HCT116 (cell line): ENCODE measurements at regions not wholly inside any gene's neighbourhood (a gene's known extent, or its start where the extent isn't known, plus 50 kb on each side); places are given as distances from the start of the nearest gene placed in this dataset.

Experiments
- ATAC-seq: fragments of 200-7000 bp; cut with Tn5 transposase; 2 replicates; pipeline ENCODE4 v1.9.1; 2020; ENCODE audit warnings: mild to moderate bottlenecking, moderate library complexity
- BruUV-seq: library from RNA; stranded (reverse); fragments of 400-500 nt; replicated peaks from 2 replicates; lab custom pipeline; 2021; lab: Mats Ljungman, UMichigan
- CTCF ChIA-PET: fragments of 300-600 bp; sonication (Branson Sonifier 250); formaldehyde crosslinking; loops from one replicate; lab custom pipeline; 2021; ENCODE audit warnings: antibody characterized with exemption; lab: Charles Lee
- POLR2A ChIA-PET: fragments of 300-600, 350-600 bp; sonication (Branson Sonifier 250); formaldehyde crosslinking; loops from one replicate; lab custom pipeline; 2021; ENCODE audit warnings: antibody characterized with exemption; lab: Charles Lee
- RAD21 ChIA-PET, 2 experiments: fragments of 300-600 bp; sonication (Branson Sonifier 250); formaldehyde crosslinking; loops; one replicate each; lab custom pipeline; 2023; ENCODE audit warnings: low total read pairs in 2 of 2; ENCODE audit not compliant: uncharacterized antibody in 2 of 2, unreplicated experiment in 2 of 2, low non-redundant PET in 1 of 2; lab: Charles Lee
- DNase-seq: peaks from one replicate; pipeline ENCODE4 v3.0.0-alpha.2; 2010; ENCODE audit warnings: low read depth, low spot score
- H2AFZ ChIP-seq: fragments of 200-600 bp; shearing (Covaris generic), sonication (generic); 2 replicates; pipeline ENCODE4 v1.6.1; 2017; ENCODE audit warnings: low read depth, mixed run types, mixed read lengths, antibody characterized with exemption, low read length; ENCODE audit not compliant: poor library complexity, severe bottlenecking
- H3K27ac ChIP-seq: 2 replicates; pipeline ENCODE4 v1.5.1; 2012; ENCODE audit warnings: low read depth, low read length
- H3K27me3 ChIP-seq: fragments of 200-600 bp; sonication (generic); 2 replicates; pipeline ENCODE4 v1.6.1; 2016; ENCODE audit warnings: mixed run types, low read length, mixed read lengths; ENCODE audit not compliant: insufficient read depth
- H3K36me3 ChIP-seq, 2 experiments: fragments of 200-500 bp in 1 of 2; fragments of 200-600 bp in 1 of 2; sonication (Bioruptor generic) in 1 of 2; sonication (generic) in 1 of 2; 2 replicates each; pipeline versions ENCODE4 v1.5.1 to v1.6.1; 2014 to 2016; ENCODE audit warnings: low read length in 2 of 2, inconsistent platforms in 1 of 2, mixed read lengths in 1 of 2, mixed run types in 1 of 2; ENCODE audit not compliant: insufficient read depth in 2 of 2, control insufficient read depth in 1 of 2
- H3K4me1 ChIP-seq, 2 experiments: fragments of 200-600 bp in 1 of 2; sonication (generic) in 1 of 2; 2 replicates each; pipeline versions ENCODE4 v1.5.1 to v1.6.1; 2012 to 2017; ENCODE audit warnings: low read length in 2 of 2, inconsistent platforms in 1 of 2, mild to moderate bottlenecking in 1 of 2, mixed read lengths in 1 of 2, mixed run types in 1 of 2, moderate library complexity in 1 of 2; ENCODE audit not compliant: insufficient read depth in 2 of 2, control insufficient read depth in 1 of 2
- H3K4me2 ChIP-seq: fragments of 200-600 bp; sonication (generic); 2 replicates; pipeline ENCODE4 v1.6.1; 2017; ENCODE audit warnings: mixed run types, low read length, mixed read lengths
- H3K4me3 ChIP-seq, 2 experiments: fragments of 200-600 bp in 1 of 2; sonication (generic) in 1 of 2; replicated peaks in 1 of 2; 2 replicates each; pipeline ENCODE4 v1.5.1; 2011 to 2016; ENCODE audit warnings: low read length in 2 of 2, control low read depth in 1 of 2, low read depth in 1 of 2, mild to moderate bottlenecking in 1 of 2, mixed read lengths in 1 of 2, mixed run types in 1 of 2
- H3K79me2 ChIP-seq: fragments of 200-600 bp; sonication (generic); 2 replicates; pipeline ENCODE4 v1.6.1; 2017; ENCODE audit warnings: mild to moderate bottlenecking, mixed run types, low read length, moderate library complexity, mixed read lengths; ENCODE audit not compliant: insufficient read depth
- H3K9ac ChIP-seq: fragments of 200-600 bp; sonication (generic); 2 replicates; pipeline ENCODE4 v1.6.1; 2016; ENCODE audit warnings: low read length, mixed read lengths
- H3K9me2 ChIP-seq: fragments of 200-600 bp; sonication (generic), shearing (Covaris generic); 2 replicates; pipeline ENCODE4 v1.6.1; 2017; ENCODE audit warnings: mixed run types, mild to moderate bottlenecking, moderate library complexity; ENCODE audit not compliant: insufficient read depth
- H3K9me3 ChIP-seq, 2 experiments: fragments of 200-500 bp in 1 of 2; fragments of 200-600 bp in 1 of 2; sonication (Bioruptor generic) in 1 of 2; sonication (generic) in 1 of 2; 2 replicates each; pipeline ENCODE4 v1.6.1; 2014 to 2017; ENCODE audit warnings: low read length in 2 of 2, mixed read lengths in 2 of 2, inconsistent platforms in 1 of 2, low read depth in 1 of 2, mild to moderate bottlenecking in 1 of 2, mixed run types in 1 of 2, moderate library complexity in 1 of 2; ENCODE audit not compliant: control insufficient read depth in 1 of 2, insufficient read depth in 1 of 2
- H4K20me1 ChIP-seq: fragments of 200-600 bp; sonication (generic), shearing (Covaris generic); 2 replicates; pipeline ENCODE4 v1.6.1; 2017; ENCODE audit warnings: mixed run types, mild to moderate bottlenecking, moderate library complexity; ENCODE audit not compliant: insufficient read depth
- CEBPB ChIP-seq: IDR thresholded peaks from 2 replicates; pipeline ENCODE4 v1.6.1; 2012; ENCODE audit warnings: low read depth
- ELF1 ChIP-seq: IDR thresholded peaks from 2 replicates; pipeline ENCODE4 v1.6.1; 2012; ENCODE audit warnings: low read depth, borderline replicate concordance
- EZH2 ChIP-seq: fragments of 200-600 bp; sonication (generic); IDR thresholded peaks from 2 replicates; pipeline ENCODE4 v1.6.1; 2017; ENCODE audit warnings: antibody characterized with exemption, mixed run types
- EZH2phosphoT487 ChIP-seq: fragments of 200-600 bp; IDR thresholded peaks from 2 replicates; pipeline ENCODE4 v1.6.1; 2018; ENCODE audit warnings: antibody characterized with exemption, borderline replicate concordance
- POLR2A ChIP-seq: IDR thresholded peaks from 2 replicates; pipeline ENCODE4 v1.7.0; 2011; ENCODE audit warnings: borderline replicate concordance; ENCODE audit not compliant: insufficient read depth, insufficient read length; ENCODE audit errors: extremely low read depth
- RAD21 ChIP-seq: IDR thresholded peaks from 2 replicates; pipeline ENCODE4 v1.6.1; 2012; ENCODE audit warnings: low read depth, mild to moderate bottlenecking
- SIN3A ChIP-seq: IDR thresholded peaks from 2 replicates; pipeline ENCODE4 v1.6.1; 2012; ENCODE audit warnings: low read depth
- SP1 ChIP-seq: IDR thresholded peaks from 2 replicates; pipeline ENCODE4 v1.6.1; 2012; ENCODE audit warnings: low read depth
- SRF ChIP-seq: IDR thresholded peaks from 2 replicates; pipeline ENCODE4 v1.6.1; 2012; ENCODE audit warnings: low read depth
- TCF7L2 ChIP-seq: IDR thresholded peaks from 2 replicates; pipeline ENCODE4 v1.7.0; 2011; ENCODE audit warnings: borderline replicate concordance, inconsistent platforms; ENCODE audit not compliant: insufficient read depth, insufficient read length; ENCODE audit errors: extremely low read depth
- ZNF274 ChIP-seq: fragments of 200-500 bp; sonication (Bioruptor generic); IDR thresholded peaks from 2 replicates; pipeline ENCODE4 v1.6.1; 2014; ENCODE audit warnings: mild to moderate bottlenecking, low read depth, low read length, inconsistent platforms
- intact Hi-C: fragments of 100-400 bp; cut with micrococcal nuclease; formaldehyde crosslinking; loops from 2 replicates; pipeline ENCODE4 v1.10.0; 2022
- TF ChIP-seq, protein P1 (sequence below): IDR thresholded peaks from 2 replicates; pipeline ENCODE4 v1.6.1; 2012; ENCODE audit warnings: low read depth
- TF ChIP-seq, protein P2 (sequence below): IDR thresholded peaks from 2 replicates; pipeline ENCODE4 v1.6.1; 2012
- TF ChIP-seq, protein P3 (sequence below): IDR thresholded peaks from 2 replicates; pipeline ENCODE4 v1.6.1; 2011; ENCODE audit warnings: mild to moderate bottlenecking, low read length, moderate library complexity; ENCODE audit not compliant: insufficient replicate concordance; ENCODE audit errors: extremely low read depth

DNA sequence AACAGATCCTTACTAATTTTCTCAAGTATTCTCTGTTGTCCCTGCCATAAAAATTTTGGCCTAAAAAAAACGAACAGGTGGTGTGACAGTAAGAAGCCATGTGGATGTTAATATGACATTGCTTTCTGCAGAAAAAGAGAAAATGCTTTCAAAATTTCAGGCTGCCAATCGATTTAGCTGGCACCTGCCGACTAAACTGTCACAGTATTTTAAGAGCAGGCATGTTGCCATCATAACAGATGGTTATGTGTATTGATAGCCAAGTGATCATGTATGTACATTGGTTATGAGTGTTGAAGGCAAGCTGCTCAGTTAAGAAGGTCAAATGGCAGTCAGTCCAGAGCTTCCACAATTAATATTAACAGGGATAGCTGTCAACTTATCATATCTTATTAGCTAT lies 1017.0 kb downstream of the MRPL39 start (continued):
- TF ChIP-seq, protein P1, sequence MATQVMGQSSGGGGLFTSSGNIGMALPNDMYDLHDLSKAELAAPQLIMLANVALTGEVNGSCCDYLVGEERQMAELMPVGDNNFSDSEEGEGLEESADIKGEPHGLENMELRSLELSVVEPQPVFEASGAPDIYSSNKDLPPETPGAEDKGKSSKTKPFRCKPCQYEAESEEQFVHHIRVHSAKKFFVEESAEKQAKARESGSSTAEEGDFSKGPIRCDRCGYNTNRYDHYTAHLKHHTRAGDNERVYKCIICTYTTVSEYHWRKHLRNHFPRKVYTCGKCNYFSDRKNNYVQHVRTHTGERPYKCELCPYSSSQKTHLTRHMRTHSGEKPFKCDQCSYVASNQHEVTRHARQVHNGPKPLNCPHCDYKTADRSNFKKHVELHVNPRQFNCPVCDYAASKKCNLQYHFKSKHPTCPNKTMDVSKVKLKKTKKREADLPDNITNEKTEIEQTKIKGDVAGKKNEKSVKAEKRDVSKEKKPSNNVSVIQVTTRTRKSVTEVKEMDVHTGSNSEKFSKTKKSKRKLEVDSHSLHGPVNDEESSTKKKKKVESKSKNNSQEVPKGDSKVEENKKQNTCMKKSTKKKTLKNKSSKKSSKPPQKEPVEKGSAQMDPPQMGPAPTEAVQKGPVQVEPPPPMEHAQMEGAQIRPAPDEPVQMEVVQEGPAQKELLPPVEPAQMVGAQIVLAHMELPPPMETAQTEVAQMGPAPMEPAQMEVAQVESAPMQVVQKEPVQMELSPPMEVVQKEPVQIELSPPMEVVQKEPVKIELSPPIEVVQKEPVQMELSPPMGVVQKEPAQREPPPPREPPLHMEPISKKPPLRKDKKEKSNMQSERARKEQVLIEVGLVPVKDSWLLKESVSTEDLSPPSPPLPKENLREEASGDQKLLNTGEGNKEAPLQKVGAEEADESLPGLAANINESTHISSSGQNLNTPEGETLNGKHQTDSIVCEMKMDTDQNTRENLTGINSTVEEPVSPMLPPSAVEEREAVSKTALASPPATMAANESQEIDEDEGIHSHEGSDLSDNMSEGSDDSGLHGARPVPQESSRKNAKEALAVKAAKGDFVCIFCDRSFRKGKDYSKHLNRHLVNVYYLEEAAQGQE = no peak
- no peak for TF ChIP-seq POLR2A
- TF ChIP-seq, protein P2, sequence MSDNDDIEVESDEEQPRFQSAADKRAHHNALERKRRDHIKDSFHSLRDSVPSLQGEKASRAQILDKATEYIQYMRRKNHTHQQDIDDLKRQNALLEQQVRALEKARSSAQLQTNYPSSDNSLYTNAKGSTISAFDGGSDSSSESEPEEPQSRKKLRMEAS = no peak
- no peak for TF ChIP-seq SP1
- no peak for TF ChIP-seq RAD21
- TF ChIP-seq EZH2phosphoT487 = no peak

DNA sequence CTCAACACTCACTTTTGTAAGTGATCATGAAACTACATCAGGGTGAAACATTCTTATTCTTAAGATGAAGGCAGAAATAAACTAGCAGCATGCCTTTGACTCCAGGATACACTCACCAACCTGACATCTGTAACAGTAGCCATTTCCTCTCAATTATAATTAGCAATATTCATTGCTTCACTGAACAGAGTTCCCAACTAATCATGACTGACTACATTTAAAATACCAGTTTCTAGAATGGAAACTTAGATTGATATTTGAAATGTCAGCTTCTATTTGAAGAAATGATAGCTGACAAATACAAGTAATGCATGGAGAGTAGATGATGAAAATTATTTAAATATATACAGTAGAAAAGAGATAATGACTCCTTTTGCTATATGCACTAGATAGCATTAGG lies 1023.8 kb downstream of the MRPL39 start:
- Histone ChIP-seq H2AFZ (no peak overlapping the region), H3K4me1 (no peaks in the 10 kb centered on the region), H3K9me3 (peaks cover 3 to 7% of the 10 kb centered on the region in 2 experiments; a peak in 3 of 4 replicates), H3K27ac (no peak overlapping the region), H3K36me3 (no peaks in the 10 kb centered on the region), H3K79me2 (no peaks in the 10 kb centered on the region), H3K4me2 (no peak overlapping the region), H3K9me2 (no peaks in the 10 kb centered on the region), H3K27me3 (no peaks in the 10 kb centered on the region), H3K9ac (no peak overlapping the region), H4K20me1 (no peaks in the 10 kb centered on the region), H3K4me3 (no peak overlapping the region)
- DNase-seq (no peak), ATAC-seq (no peak)
- ChIA-PET POLR2A (no interaction called here), CTCF (no interaction called here), RAD21 (no interaction called here)
- intact Hi-C loops = no loop called here
- no TSS peak for BruUV-seq
- TF ChIP-seq SP1 (no peak), CEBPB (no peak), SRF (no peak), EZH2 (no peak), ELF1 (no peak), EZH2phosphoT487 (no peak), TCF7L2 (no peak), SIN3A (no peak), ZNF274 (no peak)
- TF ChIP-seq, protein P3, sequence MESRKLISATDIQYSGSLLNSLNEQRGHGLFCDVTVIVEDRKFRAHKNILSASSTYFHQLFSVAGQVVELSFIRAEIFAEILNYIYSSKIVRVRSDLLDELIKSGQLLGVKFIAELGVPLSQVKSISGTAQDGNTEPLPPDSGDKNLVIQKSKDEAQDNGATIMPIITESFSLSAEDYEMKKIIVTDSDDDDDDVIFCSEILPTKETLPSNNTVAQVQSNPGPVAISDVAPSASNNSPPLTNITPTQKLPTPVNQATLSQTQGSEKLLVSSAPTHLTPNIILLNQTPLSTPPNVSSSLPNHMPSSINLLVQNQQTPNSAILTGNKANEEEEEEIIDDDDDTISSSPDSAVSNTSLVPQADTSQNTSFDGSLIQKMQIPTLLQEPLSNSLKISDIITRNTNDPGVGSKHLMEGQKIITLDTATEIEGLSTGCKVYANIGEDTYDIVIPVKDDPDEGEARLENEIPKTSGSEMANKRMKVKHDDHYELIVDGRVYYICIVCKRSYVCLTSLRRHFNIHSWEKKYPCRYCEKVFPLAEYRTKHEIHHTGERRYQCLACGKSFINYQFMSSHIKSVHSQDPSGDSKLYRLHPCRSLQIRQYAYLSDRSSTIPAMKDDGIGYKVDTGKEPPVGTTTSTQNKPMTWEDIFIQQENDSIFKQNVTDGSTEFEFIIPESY = no peak
- TF ChIP-seq, protein P1 = no peak
- TF ChIP-seq, protein P2 = no peak
